EL (cell line): ENCODE measurements at regions not wholly inside any gene's neighbourhood (a gene's known extent, or its start where the extent isn't known, plus 50 kb on each side); places are given as distances from the start of the nearest gene placed in this dataset.
"Not testable (repeated sequence)": the region's sequence is repeated elsewhere in the genome, so short reads cannot be mapped to it uniquely, and the experiment has no call there.

Source experiments
- DNase-seq: peaks from one replicate; pipeline ENCODE4 v3.0.0-alpha.2; 2016

GRCh38 chrX:114272096-114272686 lies 311.7 kb upstream of the HTR2C start:
- no peak for DNase-seq

GRCh38 chrX:114270371-114270770 lies 313.5 kb upstream of the HTR2C start:
- not testable (repeated sequence) for DNase-seq

GRCh38 chrX:114268643-114269042 lies 315.2 kb upstream of the HTR2C start:
- no peak for DNase-seq

- no peak for DNase-seq
These were observed 316.7 kb upstream of the HTR2C start for GRCh38 chrX:114267142-114267541.

- DNase-seq = no peak
These were observed 331.7 kb upstream of the HTR2C start for GRCh38 chrX:114252186-114252585.

GRCh38 chrX:114251575-114251974 lies 332.3 kb upstream of the HTR2C start:
- DNase-seq = no peak

GRCh38 chrX:114221445-114221844 lies 362.4 kb upstream of the HTR2C start:
- no peak for DNase-seq

- DNase-seq = no peak
These were observed 373.0 kb upstream of the HTR2C start for GRCh38 chrX:114210879-114211278.

GRCh38 chrX:114201622-114202021 lies 382.3 kb upstream of the HTR2C start:
- no peak for DNase-seq

GRCh38 chrX:114181195-114181594 lies 402.7 kb upstream of the HTR2C start:
- no peak for DNase-seq

GRCh38 chrX:114178126-114178525 lies 405.8 kb upstream of the HTR2C start:
- no peak for DNase-seq

- not testable (repeated sequence) for DNase-seq
These were observed 416.6 kb upstream of the HTR2C start for GRCh38 chrX:114167276-114167675.

GRCh38 chrX:114166601-114167000 lies 417.3 kb upstream of the HTR2C start:
- DNase-seq = no peak

GRCh38 chrX:114165537-114165936 lies 418.3 kb upstream of the HTR2C start:
- no peak for DNase-seq

GRCh38 chrX:114162068-114162735 lies 421.7 kb upstream of the HTR2C start:
- DNase-seq = no peak

- no peak for DNase-seq
These were observed 431.1 kb upstream of the HTR2C start for GRCh38 chrX:114152801-114153200.

GRCh38 chrX:114152130-114152529 lies 431.8 kb upstream of the HTR2C start:
- DNase-seq = peak; percentile 69

- no peak for DNase-seq
These were observed 449.4 kb upstream of the HTR2C start for GRCh38 chrX:114134465-114134864.

GRCh38 chrX:114127411-114128025 lies 456.4 kb upstream of the HTR2C start:
- DNase-seq = no peak

GRCh38 chrX:114127005-114127404 lies 456.9 kb upstream of the HTR2C start:
- no peak for DNase-seq

GRCh38 chrX:114101081-114101480 lies 482.8 kb upstream of the HTR2C start:
- no peak for DNase-seq

GRCh38 chrX:114097866-114098265 lies 486.0 kb upstream of the HTR2C start:
- DNase-seq = no peak

GRCh38 chrX:114097427-114097826 lies 486.5 kb upstream of the HTR2C start:
- DNase-seq = no peak

- no peak for DNase-seq
These were observed 488.1 kb upstream of the HTR2C start for GRCh38 chrX:114095789-114096188.

GRCh38 chrX:114087543-114087942 lies 496.3 kb upstream of the HTR2C start:
- no peak for DNase-seq
